ENCODE measurements at regions not wholly inside any gene's neighbourhood (a gene's known extent, or its start where the extent isn't known, plus 50 kb on each side); places are given as distances from the start of the nearest gene placed in this dataset.

GRCh38 chr1:39085174-39085573, 59.0 kb downstream of the NDUFS5 start:
- no peak for DNase-seq

- DNase-seq, result no peak
These were observed 60.2 kb downstream of the NDUFS5 start for GRCh38 chr1:39086386-39086785.

- no peak for DNase-seq
These were observed 60.8 kb downstream of the NDUFS5 start for GRCh38 chr1:39086865-39087409.

GRCh38 chr1:39087435-39087834, 61.3 kb downstream of the NDUFS5 start:
- no peak for DNase-seq

GRCh38 chr1:39088658-39089057, 62.5 kb downstream of the NDUFS5 start:
- no peak for DNase-seq

- DNase-seq, result no peak
These were observed 63.9 kb downstream of the NDUFS5 start for GRCh38 chr1:39089931-39090521.

- no peak for DNase-seq
These were observed 64.7 kb downstream of the NDUFS5 start for GRCh38 chr1:39090757-39091380.

GRCh38 chr1:39091845-39092645, 65.9 kb downstream of the NDUFS5 start:
- DNase-seq, result peak; percentile 34

GRCh38 chr1:39094685-39095084, 68.5 kb downstream of the NDUFS5 start:
- no peak for DNase-seq

- peak; percentile 24 for DNase-seq
These were observed 72.5 kb downstream of the NDUFS5 start for GRCh38 chr1:39098546-39099250.

GRCh38 chr1:39102537-39103327, 76.6 kb downstream of the NDUFS5 start:
- peak; percentile 59 for DNase-seq

- DNase-seq, result no peak
These were observed 77.4 kb downstream of the NDUFS5 start for GRCh38 chr1:39103328-39104157.

- DNase-seq, result no peak
These were observed 78.3 kb downstream of the NDUFS5 start for GRCh38 chr1:39104158-39105060.

- DNase-seq, result no peak
These were observed 79.1 kb downstream of the NDUFS5 start for GRCh38 chr1:39105061-39105840.

- DNase-seq, result no peak
These were observed 80.0 kb downstream of the NDUFS5 start for GRCh38 chr1:39105841-39106765.

GRCh38 chr1:39106801-39107327, 80.7 kb downstream of the NDUFS5 start:
- no peak for DNase-seq

GRCh38 chr1:39107341-39108290, 81.5 kb downstream of the NDUFS5 start:
- no peak for DNase-seq
